ENCODE measurements at regions not wholly inside any gene's neighbourhood (a gene's known extent, or its start where the extent isn't known, plus 50 kb on each side); places are given as distances from the start of the nearest gene placed in this dataset.

DNA sequence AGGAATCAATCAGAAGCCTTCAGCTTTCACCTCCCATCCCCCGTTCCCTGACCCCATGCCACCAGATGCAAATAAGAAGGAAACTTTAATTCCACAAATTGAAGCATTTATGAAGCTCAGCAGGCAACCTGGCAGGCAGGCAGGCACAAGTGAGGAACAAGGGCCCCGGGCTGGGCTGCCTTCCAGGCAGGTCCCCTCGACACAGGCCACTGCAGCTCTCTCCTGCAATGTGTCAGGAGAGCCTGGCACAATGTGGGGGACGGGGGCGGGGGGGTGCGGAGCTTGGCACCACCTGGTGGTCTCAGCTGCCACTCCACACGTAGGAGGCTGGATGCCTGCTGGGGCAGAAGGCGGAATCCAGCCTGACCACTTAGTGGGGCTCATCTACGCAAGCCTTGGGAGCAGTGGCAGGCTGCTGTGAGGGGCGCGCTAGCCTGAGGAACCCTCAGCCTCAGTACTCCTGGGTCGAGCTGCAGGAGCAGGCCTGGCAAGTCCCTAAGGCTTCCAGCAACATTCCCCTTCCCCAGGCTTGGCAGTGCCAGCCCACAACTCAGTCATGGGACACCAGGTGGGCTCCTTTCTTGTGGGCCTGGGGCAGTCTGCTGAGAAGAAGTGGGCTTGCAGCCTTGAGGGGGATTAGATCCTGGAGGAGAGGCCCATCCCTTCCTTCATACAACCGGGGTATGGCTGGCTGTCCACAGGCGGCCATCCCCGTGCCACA lies 50.2 kb upstream of the KCNMB1 start:
- Mint-ChIP-seq H3K27me3 (peaks cover 0 to 23% of the 10 kb centered on the region in 2 donors), H3K9me3 (no peaks in the 10 kb centered on the region), H3K4me1 (ENCODE audit: low read depth in 2 of 2) (no peaks in the 10 kb centered on the region), H3K36me3 (ENCODE audit: insufficient read depth) (no peaks in the 10 kb centered on the region), H3K4me3 (no peak overlapping the region), H3K27ac (no peak overlapping the region)
- ATAC-seq (replicated peaks) (no peak), DNase-seq (no peak)
